Gastroesophageal sphincter (tissue), 3 donors: ENCODE measurements at regions not wholly inside any gene's neighbourhood (a gene's known extent, or its start where the extent isn't known, plus 50 kb on each side); places are given as distances from the start of the nearest gene placed in this dataset.

ENCODE experiments used
- POLR2A ChIP-seq, 2 donors: fragments of 450-650 bp; IDR thresholded peaks; one replicate each; pipeline ENCODE4 v1.6.1; 2017; ENCODE audit warnings: antibody characterized with exemption in 2 of 2, mild to moderate bottlenecking in 2 of 2, moderate library complexity in 1 of 2
- POLR2AphosphoS5 ChIP-seq: sonication (generic); formaldehyde crosslinking; IDR thresholded peaks from one replicate; pipeline ENCODE4 v1.6.1; 2017; ENCODE audit warnings: antibody characterized with exemption
- TF ChIP-seq, protein P1 (sequence below), 4 experiments: fragments of 200-600 bp in 2 of 4; fragments of 450-650 bp in 2 of 4; sonication (generic) in 1 of 4; IDR thresholded peaks; one replicate each; pipeline ENCODE4 v1.5.1; 2017 to 2019; ENCODE audit warnings: antibody characterized with exemption in 4 of 4, mild to moderate bottlenecking in 2 of 4, moderate library complexity in 2 of 4

DNA sequence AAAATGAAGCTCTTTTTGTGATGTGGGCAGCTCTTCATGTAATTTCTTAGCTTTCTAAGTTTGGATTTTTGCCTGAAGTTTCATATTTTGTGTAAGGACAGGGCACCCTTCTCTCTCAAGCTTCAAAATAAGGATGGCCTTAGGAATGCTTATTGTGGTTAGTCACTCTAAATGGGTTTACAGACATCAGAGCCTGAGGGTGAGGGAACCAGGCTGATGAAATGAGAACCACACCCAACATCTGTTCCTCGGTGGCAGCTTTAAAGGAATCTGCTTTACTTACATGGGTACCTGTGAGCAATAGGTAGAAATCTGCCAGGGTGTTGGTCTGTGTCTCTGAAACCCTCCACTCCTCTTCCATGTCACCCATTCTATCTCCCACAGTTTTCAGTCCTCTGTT is 174.3 kb downstream of the EMX2 start:
- no peak for TF ChIP-seq POLR2A (IDR thresholded peaks at IDR 0.05)
- TF ChIP-seq, protein P1, sequence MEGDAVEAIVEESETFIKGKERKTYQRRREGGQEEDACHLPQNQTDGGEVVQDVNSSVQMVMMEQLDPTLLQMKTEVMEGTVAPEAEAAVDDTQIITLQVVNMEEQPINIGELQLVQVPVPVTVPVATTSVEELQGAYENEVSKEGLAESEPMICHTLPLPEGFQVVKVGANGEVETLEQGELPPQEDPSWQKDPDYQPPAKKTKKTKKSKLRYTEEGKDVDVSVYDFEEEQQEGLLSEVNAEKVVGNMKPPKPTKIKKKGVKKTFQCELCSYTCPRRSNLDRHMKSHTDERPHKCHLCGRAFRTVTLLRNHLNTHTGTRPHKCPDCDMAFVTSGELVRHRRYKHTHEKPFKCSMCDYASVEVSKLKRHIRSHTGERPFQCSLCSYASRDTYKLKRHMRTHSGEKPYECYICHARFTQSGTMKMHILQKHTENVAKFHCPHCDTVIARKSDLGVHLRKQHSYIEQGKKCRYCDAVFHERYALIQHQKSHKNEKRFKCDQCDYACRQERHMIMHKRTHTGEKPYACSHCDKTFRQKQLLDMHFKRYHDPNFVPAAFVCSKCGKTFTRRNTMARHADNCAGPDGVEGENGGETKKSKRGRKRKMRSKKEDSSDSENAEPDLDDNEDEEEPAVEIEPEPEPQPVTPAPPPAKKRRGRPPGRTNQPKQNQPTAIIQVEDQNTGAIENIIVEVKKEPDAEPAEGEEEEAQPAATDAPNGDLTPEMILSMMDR (IDR thresholded peaks at IDR 0.05) = no peak
- no peak for TF ChIP-seq POLR2AphosphoS5
